HCT116 (cell line): ENCODE measurements at regions not wholly inside any gene's neighbourhood (a gene's known extent, or its start where the extent isn't known, plus 50 kb on each side); places are given as distances from the start of the nearest gene placed in this dataset.
A peak's percentile ranks its signal among the peaks of the same experiment; 100 is the strongest.

ENCODE experiments used
- ATAC-seq: fragments of 200-7000 bp; cut with Tn5 transposase; 2 replicates; pipeline ENCODE4 v1.9.1; 2020; ENCODE audit warnings: mild to moderate bottlenecking, moderate library complexity
- BruUV-seq: library from RNA; stranded (reverse); fragments of 400-500 nt; replicated peaks from 2 replicates; lab custom pipeline; 2021; lab: Mats Ljungman, UMichigan
- CTCF ChIA-PET: fragments of 300-600 bp; sonication (Branson Sonifier 250); formaldehyde crosslinking; loops from one replicate; lab custom pipeline; 2021; ENCODE audit warnings: antibody characterized with exemption; lab: Charles Lee
- POLR2A ChIA-PET: fragments of 300-600, 350-600 bp; sonication (Branson Sonifier 250); formaldehyde crosslinking; loops from one replicate; lab custom pipeline; 2021; ENCODE audit warnings: antibody characterized with exemption; lab: Charles Lee
- RAD21 ChIA-PET, 2 experiments: fragments of 300-600 bp; sonication (Branson Sonifier 250); formaldehyde crosslinking; loops; one replicate each; lab custom pipeline; 2023; ENCODE audit warnings: low total read pairs in 2 of 2; ENCODE audit not compliant: uncharacterized antibody in 2 of 2, unreplicated experiment in 2 of 2, low non-redundant PET in 1 of 2; lab: Charles Lee
- DNase-seq: peaks from one replicate; pipeline ENCODE4 v3.0.0-alpha.2; 2010; ENCODE audit warnings: low read depth, low spot score
- H2AFZ ChIP-seq: fragments of 200-600 bp; shearing (Covaris generic), sonication (generic); 2 replicates; pipeline ENCODE4 v1.6.1; 2017; ENCODE audit warnings: low read depth, mixed run types, mixed read lengths, antibody characterized with exemption, low read length; ENCODE audit not compliant: poor library complexity, severe bottlenecking
- H3K27ac ChIP-seq: 2 replicates; pipeline ENCODE4 v1.5.1; 2012; ENCODE audit warnings: low read depth, low read length
- H3K27me3 ChIP-seq: fragments of 200-600 bp; sonication (generic); 2 replicates; pipeline ENCODE4 v1.6.1; 2016; ENCODE audit warnings: mixed run types, low read length, mixed read lengths; ENCODE audit not compliant: insufficient read depth
- H3K36me3 ChIP-seq, 2 experiments: fragments of 200-500 bp in 1 of 2; fragments of 200-600 bp in 1 of 2; sonication (Bioruptor generic) in 1 of 2; sonication (generic) in 1 of 2; 2 replicates each; pipeline versions ENCODE4 v1.5.1 to v1.6.1; 2014 to 2016; ENCODE audit warnings: low read length in 2 of 2, inconsistent platforms in 1 of 2, mixed read lengths in 1 of 2, mixed run types in 1 of 2; ENCODE audit not compliant: insufficient read depth in 2 of 2, control insufficient read depth in 1 of 2
- H3K4me1 ChIP-seq, 2 experiments: fragments of 200-600 bp in 1 of 2; sonication (generic) in 1 of 2; 2 replicates each; pipeline versions ENCODE4 v1.5.1 to v1.6.1; 2012 to 2017; ENCODE audit warnings: low read length in 2 of 2, inconsistent platforms in 1 of 2, mild to moderate bottlenecking in 1 of 2, mixed read lengths in 1 of 2, mixed run types in 1 of 2, moderate library complexity in 1 of 2; ENCODE audit not compliant: insufficient read depth in 2 of 2, control insufficient read depth in 1 of 2
- H3K4me2 ChIP-seq: fragments of 200-600 bp; sonication (generic); 2 replicates; pipeline ENCODE4 v1.6.1; 2017; ENCODE audit warnings: mixed run types, low read length, mixed read lengths
- H3K4me3 ChIP-seq, 2 experiments: fragments of 200-600 bp in 1 of 2; sonication (generic) in 1 of 2; replicated peaks in 1 of 2; 2 replicates each; pipeline ENCODE4 v1.5.1; 2011 to 2016; ENCODE audit warnings: low read length in 2 of 2, control low read depth in 1 of 2, low read depth in 1 of 2, mild to moderate bottlenecking in 1 of 2, mixed read lengths in 1 of 2, mixed run types in 1 of 2
- H3K79me2 ChIP-seq: fragments of 200-600 bp; sonication (generic); 2 replicates; pipeline ENCODE4 v1.6.1; 2017; ENCODE audit warnings: mild to moderate bottlenecking, mixed run types, low read length, moderate library complexity, mixed read lengths; ENCODE audit not compliant: insufficient read depth
- H3K9ac ChIP-seq: fragments of 200-600 bp; sonication (generic); 2 replicates; pipeline ENCODE4 v1.6.1; 2016; ENCODE audit warnings: low read length, mixed read lengths
- H3K9me2 ChIP-seq: fragments of 200-600 bp; sonication (generic), shearing (Covaris generic); 2 replicates; pipeline ENCODE4 v1.6.1; 2017; ENCODE audit warnings: mixed run types, mild to moderate bottlenecking, moderate library complexity; ENCODE audit not compliant: insufficient read depth
- H3K9me3 ChIP-seq, 2 experiments: fragments of 200-500 bp in 1 of 2; fragments of 200-600 bp in 1 of 2; sonication (Bioruptor generic) in 1 of 2; sonication (generic) in 1 of 2; 2 replicates each; pipeline ENCODE4 v1.6.1; 2014 to 2017; ENCODE audit warnings: low read length in 2 of 2, mixed read lengths in 2 of 2, inconsistent platforms in 1 of 2, low read depth in 1 of 2, mild to moderate bottlenecking in 1 of 2, mixed run types in 1 of 2, moderate library complexity in 1 of 2; ENCODE audit not compliant: control insufficient read depth in 1 of 2, insufficient read depth in 1 of 2
- H4K20me1 ChIP-seq: fragments of 200-600 bp; sonication (generic), shearing (Covaris generic); 2 replicates; pipeline ENCODE4 v1.6.1; 2017; ENCODE audit warnings: mixed run types, mild to moderate bottlenecking, moderate library complexity; ENCODE audit not compliant: insufficient read depth
- ATF3 ChIP-seq: IDR thresholded peaks from 2 replicates; pipeline ENCODE4 v1.6.1; 2012
- CBX3 ChIP-seq: IDR thresholded peaks from 2 replicates; pipeline ENCODE4 v1.6.1; 2012; ENCODE audit warnings: low read depth
- CEBPB ChIP-seq: IDR thresholded peaks from 2 replicates; pipeline ENCODE4 v1.6.1; 2012; ENCODE audit warnings: low read depth
- EGR1 ChIP-seq: IDR thresholded peaks from 2 replicates; pipeline ENCODE4 v1.6.1; 2012; ENCODE audit warnings: low read depth
- FOSL1 ChIP-seq: IDR thresholded peaks from 2 replicates; pipeline ENCODE4 v1.6.1; 2012; ENCODE audit warnings: low read depth
- JUND ChIP-seq: IDR thresholded peaks from 2 replicates; pipeline ENCODE4 v1.6.1; 2012
- MAX ChIP-seq: IDR thresholded peaks from 2 replicates; pipeline ENCODE4 v1.6.1; 2012
- POLR2AphosphoS5 ChIP-seq: IDR thresholded peaks from 2 replicates; pipeline ENCODE4 v1.6.1; 2011; ENCODE audit warnings: mild to moderate bottlenecking, low read depth, low read length, moderate library complexity
- SIN3A ChIP-seq: IDR thresholded peaks from 2 replicates; pipeline ENCODE4 v1.6.1; 2012; ENCODE audit warnings: low read depth
- SP1 ChIP-seq: IDR thresholded peaks from 2 replicates; pipeline ENCODE4 v1.6.1; 2012; ENCODE audit warnings: low read depth
- SRF ChIP-seq: IDR thresholded peaks from 2 replicates; pipeline ENCODE4 v1.6.1; 2012; ENCODE audit warnings: low read depth
- YY1 ChIP-seq: IDR thresholded peaks from 2 replicates; pipeline ENCODE4 v1.6.1; 2011; ENCODE audit warnings: low read length, low read depth, moderate library complexity, mild to moderate bottlenecking; ENCODE audit not compliant: insufficient replicate concordance; ENCODE audit errors: extremely low read depth
- ZBTB33 ChIP-seq: IDR thresholded peaks from 2 replicates; pipeline ENCODE4 v1.6.1; 2011; ENCODE audit warnings: mild to moderate bottlenecking, low read length, moderate library complexity; ENCODE audit not compliant: insufficient replicate concordance; ENCODE audit errors: extremely low read depth
- ZFX ChIP-seq: fragments of 450-650 bp; IDR thresholded peaks from 2 replicates; pipeline ENCODE4 v1.6.1; 2017
- intact Hi-C: fragments of 100-400 bp; cut with micrococcal nuclease; formaldehyde crosslinking; loops from 2 replicates; pipeline ENCODE4 v1.10.0; 2022

GRCh38 chr1:244353551-244354091 lies 98.1 kb downstream of the ADSS2 start:
- H4K20me1 ChIP-seq: no peaks in the 10 kb centered on the region
- ATAC-seq (peak; percentile 96), DNase-seq (peak; percentile 77)
- H2AFZ ChIP-seq: peak overlapping the region; percentile 95
- H3K4me1 ChIP-seq: peaks cover 14 to 23% of the 10 kb centered on the region in 2 experiments; a peak in 3 of 4 replicates
- BruUV-seq: no TSS peak
- ChIA-PET CTCF (no interaction called here), RAD21 (no interaction called here), POLR2A (no interaction called here)
- no peaks in the 10 kb centered on the region for H3K27me3 ChIP-seq
- intact Hi-C loops: no loop called here
- H3K79me2 ChIP-seq: no peaks in the 10 kb centered on the region
- H3K9me2 ChIP-seq: no peaks in the 10 kb centered on the region
- H3K9me3 ChIP-seq: no peaks in the 10 kb centered on the region
- H3K4me2 ChIP-seq: peak overlapping the region; percentile 68
- TF ChIP-seq MAX (peak; percentile 79), EGR1 (peak; percentile 99), YY1 (peak; percentile 53), ATF3 (no peak; the same call in 1 of the 2 replicates), POLR2AphosphoS5 (peak; percentile 49), SP1 (peak; percentile 77), CEBPB (peak; percentile 75), CBX3 (peak; percentile 76; the same call in 1 of the 2 replicates), ZBTB33 (no peak), FOSL1 (peak; percentile 89), ZFX (no peak), SIN3A (0 out of 2 replicates have a peak, but pooled peaks have one; percentile 28), JUND (peak; percentile 86), SRF (0 out of 2 replicates have a peak, but pooled peaks have one; percentile 48)
- peak overlapping the region; percentile 25 for H3K9ac ChIP-seq
- H3K27ac ChIP-seq: peak overlapping the region; percentile 3; the same call in 1 of the 2 replicates
- peak overlapping the region in 1 of 2 experiments; percentile 26; a peak in 2 of 4 replicates for H3K4me3 ChIP-seq
- H3K36me3 ChIP-seq: no peaks in the 10 kb centered on the region
